NCI-H1417 treated with DMSO at 0.1 percent for 48 hours (cell line): ENCODE measurements at regions not wholly inside any gene's neighbourhood (a gene's known extent, or its start where the extent isn't known, plus 50 kb on each side); places are given as distances from the start of the nearest gene placed in this dataset.
A peak's percentile ranks its signal among the peaks of the same experiment; 100 is the strongest.

ENCODE experiments used
- DNase-seq: peaks from one replicate; lab custom pipeline; 2025; lab: John Stamatoyannopoulos, UW

DNA sequence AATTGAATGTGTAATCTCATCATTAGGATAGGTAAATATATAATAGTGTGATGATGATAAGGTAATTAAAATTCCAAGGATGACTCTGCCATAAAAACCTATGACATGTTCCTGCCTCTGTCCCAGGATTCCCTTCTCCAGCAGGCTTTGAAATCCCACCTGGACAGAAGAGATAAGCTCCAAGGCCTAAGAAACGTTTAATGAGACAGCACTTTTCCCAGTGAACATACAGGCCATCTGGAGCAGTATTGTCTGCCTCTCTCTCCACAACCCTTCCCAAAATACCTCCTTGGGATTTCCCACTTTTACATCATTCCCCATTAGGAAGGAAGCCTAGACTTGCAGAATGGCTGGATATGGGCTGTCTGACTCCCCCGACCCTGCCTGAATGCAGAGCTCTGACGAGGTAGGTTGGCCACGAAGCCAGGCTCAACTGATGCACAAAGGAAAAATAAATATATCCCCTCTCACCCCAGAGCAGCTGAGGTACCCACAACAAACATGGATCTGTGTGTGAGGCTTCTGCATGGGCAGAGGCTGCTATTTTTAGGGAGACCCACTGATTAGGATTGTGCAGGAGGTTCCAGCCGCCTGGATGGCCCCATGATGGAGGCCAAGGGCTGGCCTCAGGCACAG lies 71.0 kb downstream of the TMPRSS5 start:
- no peak for DNase-seq

DNA sequence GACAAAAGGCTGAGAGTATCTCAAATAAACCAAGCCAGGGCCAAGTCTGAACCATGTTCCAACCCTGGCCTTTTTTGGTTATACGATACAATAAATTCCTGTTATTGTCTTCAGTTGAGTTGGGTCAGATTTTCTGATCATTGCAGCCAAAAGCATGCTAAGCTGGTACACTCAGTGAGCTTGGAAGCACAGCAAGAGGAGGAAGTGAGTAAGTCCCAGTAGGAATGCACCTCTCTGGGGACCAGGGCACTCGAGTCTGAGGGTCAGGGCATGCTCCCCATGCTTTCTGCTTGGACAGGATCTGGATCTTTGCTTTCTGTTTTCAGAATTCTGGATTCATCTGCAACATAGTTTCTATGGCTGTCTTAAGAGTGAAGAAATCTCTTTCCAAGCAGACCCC lies 73.1 kb downstream of the TMPRSS5 start:
- DNase-seq = no peak

DNA sequence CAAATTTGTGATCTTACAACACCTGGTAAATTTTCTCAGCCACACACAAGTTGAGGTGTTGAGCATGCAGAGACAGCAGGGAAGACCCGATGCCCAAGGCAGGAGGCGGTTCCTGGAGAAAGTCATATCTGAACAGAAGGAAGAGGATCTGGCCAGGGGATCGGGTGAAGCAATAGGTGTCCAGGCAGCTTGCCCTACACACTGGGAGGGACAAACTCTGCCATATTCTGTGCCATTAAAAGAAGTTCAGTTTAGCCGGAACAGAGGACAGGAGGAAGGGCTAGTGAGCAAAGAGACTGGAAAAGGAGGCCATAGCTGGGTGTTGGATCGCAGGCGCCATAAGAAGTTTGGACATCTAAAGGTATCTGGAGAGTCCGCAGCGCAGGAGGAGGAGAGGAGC lies 76.5 kb downstream of the TMPRSS5 start:
- DNase-seq = no peak

DNA sequence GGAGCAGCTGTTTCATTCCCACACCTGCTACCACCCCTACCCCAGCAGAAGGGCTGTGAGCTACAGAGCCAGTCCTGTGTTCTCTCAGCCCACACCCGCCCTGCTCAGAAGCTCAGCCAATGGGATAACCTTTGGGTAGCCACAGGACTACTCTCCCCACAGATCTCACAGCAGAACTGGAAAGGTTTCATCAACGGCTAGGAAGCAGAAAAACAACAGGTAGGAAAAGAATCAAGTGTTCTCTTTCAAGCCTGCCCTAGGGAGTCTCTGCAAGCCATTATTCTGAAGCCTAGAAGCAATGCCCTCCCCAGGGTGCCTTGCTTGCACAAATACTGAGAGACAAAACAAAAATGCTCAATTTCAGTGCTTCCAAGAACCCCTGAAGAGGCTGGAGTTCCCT lies 77.2 kb downstream of the TMPRSS5 start:
- peak; percentile 98 for DNase-seq

DNA sequence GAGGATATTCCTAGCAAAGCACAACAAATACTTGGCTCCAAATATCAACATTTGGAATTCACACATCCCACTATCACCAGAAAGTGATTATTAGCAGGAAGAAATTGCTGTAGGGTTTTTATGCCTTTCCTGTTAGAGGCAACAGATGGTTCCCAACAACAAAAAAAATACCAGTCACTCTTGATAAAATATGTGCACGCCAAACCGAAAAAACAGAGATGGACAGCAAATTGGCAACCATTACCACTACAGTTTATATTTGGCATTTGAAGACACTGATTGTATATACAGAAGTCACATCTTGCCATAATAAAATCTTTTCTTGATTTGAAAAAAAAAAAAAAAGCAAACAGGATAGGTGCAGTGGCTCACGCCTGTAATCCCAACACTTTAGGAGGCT lies 78.2 kb downstream of the TMPRSS5 start:
- no peak for DNase-seq

DNA sequence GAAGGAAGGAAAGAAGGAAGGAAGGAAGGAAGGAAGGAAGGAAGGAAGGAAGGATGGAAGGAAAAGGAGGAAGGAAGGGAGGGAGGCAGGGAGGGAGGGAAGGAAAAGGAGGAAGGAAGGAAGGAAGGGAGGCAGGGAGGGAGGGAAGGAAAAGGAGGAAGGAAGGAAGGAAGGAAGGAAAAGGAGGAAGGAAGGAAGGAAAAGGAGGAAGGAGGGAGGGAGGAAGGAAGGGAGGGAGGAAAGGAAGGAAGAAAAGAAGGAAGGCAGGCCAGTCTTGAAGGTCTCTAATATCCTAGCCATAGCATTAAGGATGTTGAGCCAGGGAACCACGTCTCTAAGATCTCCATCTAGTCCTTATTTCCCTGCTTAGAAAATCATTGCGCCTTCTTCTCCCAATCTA lies 78.8 kb downstream of the TMPRSS5 start:
- DNase-seq = no peak

DNA sequence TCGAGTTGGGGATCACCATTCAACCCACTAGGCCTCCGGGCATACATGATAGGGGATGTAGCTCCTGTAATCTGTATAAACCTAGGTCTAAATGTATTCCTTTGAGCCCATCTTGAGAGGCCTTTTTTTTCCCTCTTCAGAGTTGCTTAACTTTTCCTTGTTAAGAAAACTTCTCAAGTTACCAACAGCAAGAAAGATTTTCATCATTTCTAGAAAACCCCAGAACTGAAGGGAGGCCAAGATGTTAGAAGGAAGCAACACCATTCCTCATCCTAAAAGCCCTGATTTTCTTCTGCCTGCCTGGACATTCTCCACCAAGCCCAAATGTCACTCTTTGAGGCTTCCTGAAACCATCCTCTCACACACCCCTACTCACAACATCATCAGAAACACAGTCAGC lies 79.4 kb downstream of the TMPRSS5 start:
- no peak for DNase-seq

DNA sequence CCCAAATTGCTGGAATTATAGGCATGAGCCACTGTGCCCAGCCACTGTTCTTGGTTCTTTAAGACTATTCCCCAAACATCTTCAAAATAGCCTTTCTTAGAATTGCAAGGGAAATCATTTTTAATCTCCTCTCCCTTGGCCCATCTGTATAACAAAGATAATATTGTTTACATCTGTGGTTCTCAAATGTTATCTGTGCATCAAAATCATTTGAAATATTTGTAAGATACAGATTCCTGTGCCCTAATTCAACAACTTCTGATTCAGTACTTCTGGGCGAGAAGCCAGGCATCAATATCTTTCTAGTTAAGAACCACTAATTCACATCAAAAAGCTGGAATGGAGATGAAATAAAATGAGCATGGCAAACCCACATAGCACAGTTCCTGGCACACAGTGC lies 83.0 kb downstream of the TMPRSS5 start:
- no peak for DNase-seq

DNA sequence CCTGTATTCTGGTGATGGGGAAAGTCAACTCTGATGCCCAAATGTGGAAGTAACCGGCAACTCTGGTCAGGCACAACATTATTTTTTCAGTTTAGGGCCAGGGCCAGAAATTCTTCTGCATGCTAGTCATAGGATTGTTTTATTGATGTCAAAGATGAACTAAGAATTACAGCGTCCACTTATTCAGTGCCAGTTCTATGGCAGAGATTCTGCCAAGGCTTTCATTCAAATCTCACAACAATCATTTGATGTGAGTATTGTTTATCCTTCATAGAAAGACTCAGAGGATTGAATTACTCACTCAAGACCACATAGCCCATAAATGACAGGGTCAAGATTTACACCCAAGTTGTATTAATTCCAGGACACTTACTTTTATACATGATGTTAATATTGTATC lies 87.7 kb downstream of the TMPRSS5 start:
- no peak for DNase-seq

DNA sequence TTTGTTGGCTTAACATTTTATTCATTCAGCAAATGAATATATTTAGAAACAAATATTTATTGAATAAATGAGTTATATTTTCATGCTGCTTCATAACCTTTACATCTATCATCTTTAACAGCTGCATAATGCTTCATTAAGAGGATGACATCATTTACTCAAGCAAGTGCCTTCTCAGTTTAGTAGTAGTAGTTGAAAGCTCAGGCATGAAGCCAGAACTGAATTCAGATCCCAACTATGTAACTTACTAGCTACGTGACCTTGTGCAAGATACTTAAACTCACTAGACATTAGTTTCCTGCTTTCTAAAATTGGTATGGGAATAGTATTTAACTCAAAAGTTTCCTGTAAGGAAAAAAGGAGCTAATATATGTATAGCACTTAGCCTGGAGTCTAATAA lies 90.3 kb downstream of the TMPRSS5 start:
- DNase-seq = no peak

DNA sequence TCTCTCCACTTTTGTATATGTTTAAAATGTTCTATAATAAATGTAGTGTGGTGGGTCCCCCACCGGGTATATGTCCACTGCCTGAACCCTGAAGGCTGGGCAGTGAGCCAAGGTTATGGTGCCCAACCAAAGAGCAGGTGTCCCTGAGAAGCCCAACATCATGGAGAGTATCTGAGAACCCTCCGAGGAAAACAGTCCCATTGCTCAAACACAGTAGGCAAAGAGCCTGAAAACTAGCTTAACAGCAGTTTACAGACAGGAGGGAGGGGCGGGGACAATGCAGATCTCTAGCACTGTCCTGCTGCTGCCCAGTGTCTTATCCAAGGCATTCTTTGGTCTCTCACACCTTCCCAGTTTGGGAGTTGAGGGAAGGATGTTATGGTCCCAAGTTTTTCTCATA lies 91.0 kb downstream of the TMPRSS5 start:
- no peak for DNase-seq

DNA sequence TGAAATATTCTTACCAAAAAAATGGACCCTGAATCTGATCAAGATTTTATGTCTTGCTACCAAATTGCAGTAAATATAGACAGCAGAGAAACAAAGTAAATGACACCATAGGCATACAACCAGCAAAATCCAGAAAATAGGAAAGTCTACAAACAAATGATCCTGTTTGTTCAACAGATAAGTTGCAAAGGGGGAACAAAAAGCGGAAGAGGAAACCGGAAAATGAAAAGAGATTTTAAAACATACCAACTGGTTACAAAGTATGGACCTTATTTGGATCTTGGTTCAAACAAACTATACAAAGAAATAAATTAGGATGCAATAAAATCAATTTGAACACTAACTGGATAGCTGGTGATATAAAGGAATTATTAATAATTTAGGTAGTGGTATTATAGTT lies 92.0 kb downstream of the TMPRSS5 start:
- DNase-seq = no peak

DNA sequence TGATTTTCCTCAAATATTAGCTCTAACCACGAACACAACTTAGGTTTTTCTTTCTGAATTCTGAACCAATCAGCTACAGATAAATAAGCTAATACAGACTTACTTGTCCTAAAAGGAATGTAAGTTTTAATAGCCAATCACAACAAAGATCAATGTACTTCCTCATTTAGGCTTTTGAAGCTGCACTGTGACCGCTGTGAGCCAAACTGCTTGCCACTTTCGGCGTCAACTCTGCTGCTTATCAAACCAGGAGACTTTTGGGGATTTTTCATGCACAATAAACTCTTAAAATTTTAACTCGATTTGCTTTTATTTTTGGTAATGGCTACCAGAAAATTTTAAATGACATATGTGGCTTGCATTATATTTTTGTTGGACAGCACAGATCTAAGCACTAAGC lies 92.5 kb downstream of the TMPRSS5 start:
- DNase-seq = no peak

DNA sequence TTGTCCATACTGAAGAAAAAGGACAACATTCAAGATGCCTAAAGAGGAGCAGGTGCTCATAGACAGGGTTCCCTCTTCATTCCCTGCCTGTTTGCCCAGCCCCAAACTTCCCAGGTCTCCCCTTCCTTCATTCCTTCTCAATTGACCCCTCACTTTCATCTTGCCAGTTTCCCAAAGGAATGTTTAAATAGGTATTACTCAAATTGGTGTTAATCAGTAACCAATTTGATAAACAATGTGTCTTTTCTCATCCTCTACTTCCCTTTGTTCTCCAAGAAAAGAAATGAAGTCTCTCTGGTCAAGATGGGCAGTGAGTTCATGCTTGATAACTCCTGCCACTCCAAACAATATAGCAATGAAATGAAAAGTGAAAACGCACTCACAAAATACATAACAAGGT lies 101.9 kb downstream of the TMPRSS5 start:
- no peak for DNase-seq

DNA sequence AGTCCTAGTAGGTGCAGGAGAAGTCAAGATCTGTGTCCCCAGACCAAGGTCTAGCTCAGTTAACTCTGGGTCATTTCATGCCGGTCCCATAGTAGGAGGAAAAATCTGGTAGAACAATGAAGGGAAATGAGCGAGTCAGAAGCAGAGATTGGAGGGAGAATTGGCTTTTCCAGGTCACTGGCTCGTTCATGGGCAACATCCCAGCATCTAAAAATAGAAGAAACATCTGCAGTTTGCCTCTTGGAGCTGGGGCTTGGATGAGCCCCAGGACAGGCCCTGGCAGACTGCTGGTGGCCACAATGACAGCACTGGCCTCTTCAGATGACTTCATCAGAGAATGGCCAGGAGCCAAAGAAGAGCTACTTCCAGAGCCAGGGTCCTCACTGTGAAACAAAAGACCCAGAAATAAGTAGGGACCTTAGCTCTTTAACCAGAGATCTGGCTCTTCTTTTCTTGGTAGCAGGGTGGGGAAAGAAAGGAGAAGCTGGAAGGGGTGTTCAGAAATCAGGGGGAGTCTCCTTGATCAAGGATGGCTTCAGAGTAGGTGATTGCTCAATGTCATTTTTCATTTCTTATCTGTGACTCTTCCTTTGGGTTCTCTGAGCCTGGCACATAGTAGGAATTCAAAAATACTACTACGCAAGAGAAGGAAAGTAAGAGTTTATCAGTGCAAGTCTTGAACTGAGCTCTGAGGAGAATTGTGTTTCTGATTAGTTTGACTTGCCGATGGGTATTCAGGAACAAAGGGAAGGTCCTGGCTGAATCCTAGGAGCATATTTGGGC lies 102.6 kb downstream of the TMPRSS5 start:
- DNase-seq = no peak

DNA sequence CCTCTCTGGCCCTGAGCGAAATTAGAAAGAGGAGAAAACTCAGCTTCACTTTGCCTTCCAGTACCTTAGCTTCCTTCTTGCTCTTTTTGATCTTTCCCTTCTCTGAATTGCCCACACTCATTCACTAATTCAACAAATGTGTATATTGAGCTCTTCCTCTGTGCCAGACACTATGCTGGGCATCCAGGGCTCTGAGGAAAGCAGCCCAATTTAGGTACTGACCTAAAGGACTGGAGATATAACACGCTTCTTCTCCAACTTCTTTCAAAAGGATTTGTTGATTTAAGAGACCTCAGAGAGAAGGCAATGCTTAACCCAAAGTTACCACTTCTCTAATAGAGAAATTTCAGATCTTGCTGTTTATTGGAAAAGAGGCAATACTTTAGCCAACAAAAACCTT lies 103.6 kb downstream of the TMPRSS5 start:
- DNase-seq = no peak

DNA sequence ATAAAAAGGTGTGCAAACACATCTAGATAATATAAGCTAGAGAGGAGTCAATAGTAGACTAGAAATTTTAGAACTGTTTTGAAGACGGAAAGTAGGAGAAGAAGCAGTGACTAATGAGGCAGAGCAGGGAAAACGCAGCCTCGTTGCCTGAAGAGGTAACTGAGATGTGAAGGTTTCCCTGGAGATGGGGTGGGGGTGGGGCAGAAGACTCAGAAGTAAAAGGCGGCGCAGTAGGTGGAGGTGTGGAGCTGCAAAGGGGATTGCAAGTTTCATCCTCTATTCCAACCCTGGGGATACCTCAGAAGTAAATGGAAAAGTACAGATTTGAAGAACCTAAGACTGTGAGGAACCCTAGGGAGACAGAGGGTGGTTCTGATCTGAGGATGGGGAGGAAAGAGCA lies 109.5 kb downstream of the TMPRSS5 start:
- no peak for DNase-seq

DNA sequence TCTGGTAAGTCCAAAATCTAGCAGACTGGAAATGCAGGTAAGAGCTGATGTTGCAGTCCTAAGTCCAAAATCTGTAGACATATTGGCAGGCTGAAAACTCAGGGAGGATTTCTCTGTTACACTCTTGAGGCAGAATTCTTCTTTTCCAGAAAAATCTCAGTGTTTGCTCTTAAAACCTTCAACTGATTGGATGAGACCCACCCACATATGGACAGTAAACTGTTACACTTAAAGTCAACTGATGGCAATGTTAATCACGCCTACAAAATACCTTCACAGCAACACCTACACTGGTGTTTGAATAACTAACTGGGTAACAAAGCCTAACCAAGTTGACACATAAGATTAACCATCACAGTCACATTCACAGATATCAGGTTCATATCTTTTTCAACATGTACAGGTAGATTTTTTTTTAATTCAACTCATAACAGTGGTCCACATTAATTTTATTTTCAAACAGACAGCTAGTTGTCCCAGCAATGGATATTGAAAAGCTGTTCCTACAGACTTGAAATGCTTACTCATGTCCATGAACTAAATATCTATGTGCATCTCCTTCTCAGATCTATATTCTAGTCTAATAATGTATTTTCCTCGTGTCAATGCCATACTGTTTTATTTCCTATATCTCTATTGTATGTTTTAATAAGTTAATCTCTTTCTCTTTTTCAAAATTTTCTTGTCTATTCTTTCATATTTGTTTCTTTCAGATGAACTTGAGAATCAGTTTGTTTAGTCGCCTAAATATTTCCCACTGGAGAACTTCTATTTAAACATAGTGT lies 110.1 kb downstream of the TMPRSS5 start:
- DNase-seq = no peak

DNA sequence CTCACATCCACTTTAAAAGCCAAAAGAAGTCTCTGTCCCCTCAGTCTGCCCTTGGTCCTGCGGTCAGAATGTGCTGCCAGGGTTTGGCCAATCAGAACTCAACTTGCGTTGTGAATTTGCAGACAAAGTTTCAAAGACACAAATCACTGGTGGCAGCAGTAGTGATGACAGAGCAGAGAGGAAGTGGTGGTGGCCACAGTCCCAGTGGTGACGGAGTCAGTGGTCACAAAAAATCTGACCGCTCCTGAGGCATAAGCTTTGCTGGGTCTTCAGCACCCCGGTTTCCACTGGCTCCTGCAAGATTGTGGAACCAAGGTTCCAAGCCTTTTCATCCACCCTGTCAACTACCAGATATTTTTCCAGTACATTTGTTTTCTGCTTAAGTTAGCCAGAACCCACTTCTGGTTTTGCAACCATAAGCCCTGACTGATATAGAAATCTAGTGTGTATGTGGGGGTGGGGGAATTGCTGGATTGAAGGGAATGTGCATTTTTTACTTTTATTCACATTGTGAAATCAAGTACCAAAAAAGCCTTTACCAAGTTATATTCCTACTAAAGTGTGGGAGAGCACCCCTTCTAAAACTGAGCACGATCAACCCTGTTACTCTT lies 112.3 kb downstream of the TMPRSS5 start:
- DNase-seq = no peak

DNA sequence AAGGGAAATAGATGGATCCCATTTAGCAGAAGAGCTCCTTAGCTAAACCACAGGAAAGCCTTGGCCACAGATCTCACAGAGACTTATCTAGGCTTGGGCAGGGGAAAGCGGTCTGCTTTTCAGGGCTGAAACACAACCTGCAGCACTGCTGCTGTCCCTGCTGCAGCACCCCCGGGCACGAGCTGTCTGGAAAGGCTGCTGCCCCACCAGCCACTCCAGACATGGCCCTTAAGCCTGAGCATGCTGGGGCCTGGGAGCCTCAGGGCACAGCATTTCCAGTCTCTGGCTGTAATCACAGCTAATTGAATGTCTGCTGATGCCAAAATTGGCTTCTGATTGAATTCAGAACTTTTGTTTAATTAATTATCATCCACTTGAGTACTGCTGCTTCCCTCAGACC lies 115.0 kb downstream of the TMPRSS5 start:
- DNase-seq = peak; percentile 59

DNA sequence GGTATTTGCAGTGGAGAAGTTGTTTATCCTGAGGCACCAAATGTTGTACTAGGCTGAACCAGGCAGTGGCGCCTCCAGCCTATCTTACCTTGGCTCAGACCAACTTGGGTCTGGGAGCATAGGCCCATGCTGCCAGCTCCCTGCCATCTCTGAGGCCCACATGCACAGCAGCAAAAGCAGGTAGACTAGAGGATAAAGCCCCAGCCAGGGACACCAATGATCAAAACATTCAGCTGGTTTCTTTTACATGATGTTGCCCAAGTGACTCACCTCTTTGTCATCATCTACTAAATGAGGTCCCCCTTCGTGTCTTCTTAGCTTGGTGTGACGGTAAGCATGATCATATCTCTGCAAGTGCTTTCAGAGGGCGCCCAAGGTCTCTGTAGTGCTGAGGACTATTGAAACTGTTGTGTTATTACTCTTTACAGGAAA lies 112.1 kb upstream of the DRD2 start:
- DNase-seq = no peak

DNA sequence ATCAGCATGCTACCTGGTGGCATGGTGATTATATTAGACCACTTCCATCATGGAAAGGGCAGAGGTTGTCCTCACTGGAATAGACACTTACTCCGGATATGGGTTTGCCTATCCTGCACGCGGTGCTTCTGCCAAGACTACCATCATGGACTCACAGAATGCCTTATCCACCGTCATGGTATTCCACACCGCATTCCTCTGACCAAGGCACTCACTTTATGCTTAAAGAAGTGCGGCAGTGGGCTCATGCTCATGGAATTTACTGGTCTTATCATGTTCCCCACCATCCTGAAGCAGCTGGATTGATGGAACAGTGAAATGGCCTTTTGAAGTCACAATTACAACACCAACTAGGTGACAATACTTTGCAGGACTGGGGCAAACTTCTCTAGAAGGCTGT lies 109.2 kb upstream of the DRD2 start:
- DNase-seq = no peak

DNA sequence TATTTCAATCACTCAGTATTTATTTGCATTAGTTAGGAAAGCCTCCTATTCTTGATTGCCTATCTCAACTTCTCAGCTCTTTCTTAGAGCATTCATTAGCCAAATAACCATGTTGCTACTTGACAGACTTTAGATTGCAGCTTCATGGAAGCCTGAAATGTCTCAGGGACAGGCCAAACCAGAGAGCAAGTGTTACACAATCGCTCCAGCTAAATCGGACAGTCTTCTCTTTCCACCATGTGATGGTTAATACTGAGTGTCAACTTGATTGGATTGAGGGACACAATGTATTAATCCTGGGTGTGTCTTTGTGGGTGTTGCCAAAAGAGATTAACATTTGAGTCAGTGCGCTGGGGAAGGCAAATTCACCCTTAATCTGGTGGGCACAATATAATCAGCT lies 106.5 kb upstream of the DRD2 start:
- DNase-seq = no peak
